SU-DHL-6 (cell line): ENCODE measurements at regions not wholly inside any gene's neighbourhood (a gene's known extent, or its start where the extent isn't known, plus 50 kb on each side); places are given as distances from the start of the nearest gene placed in this dataset.

Experiments used
- CTCF ChIP-seq: fragments of 200-600 bp; sonication (generic); IDR thresholded peaks from one replicate; pipeline ENCODE4 v1.5.1; 2017; ENCODE audit warnings: antibody characterized with exemption, mild to moderate bottlenecking, low read length, moderate library complexity; ENCODE audit not compliant: insufficient read depth, poor library complexity, severe bottlenecking
- EZH2phosphoT487 ChIP-seq: fragments of 200-600 bp; sonication (generic), shearing (Covaris generic); conservative IDR thresholded peaks from 2 replicates; pipeline ENCODE4 v1.6.1; 2018; ENCODE audit warnings: mild to moderate bottlenecking, antibody characterized with exemption, low read length, moderate library complexity, mixed read lengths

- TF ChIP-seq CTCF (no peak), EZH2phosphoT487 (no peak)
These were observed 149.3 kb upstream of the FAM3C start for GRCh38 chr7:121545418-121545817.
